ENCODE measurements at regions not wholly inside any gene's neighbourhood (a gene's known extent, or its start where the extent isn't known, plus 50 kb on each side); places are given as distances from the start of the nearest gene placed in this dataset.

- peaks cover 40% of the 10 kb centered on the region for H3K27me3 ChIP-seq (ENCODE audit: low read depth, low read length)
- H3K4me1 ChIP-seq (ENCODE audit: low read length) = peaks cover 24% of the 10 kb centered on the region
- no peaks in the 10 kb centered on the region for H3K79me2 ChIP-seq (ENCODE audit: low read length)
- no peak overlapping the region for H3K4me2 ChIP-seq (ENCODE audit: low read length)
- no peak overlapping the region for H2AFZ ChIP-seq (ENCODE audit: low read depth, low read length)
- no peak for TF ChIP-seq CTCF (IDR thresholded peaks at IDR 0.05; ENCODE audit: low read depth, low read length)
- TF ChIP-seq EZH2phosphoT487 (IDR thresholded peaks at IDR 0.05; ENCODE audit: low read depth) = no peak
- H3K4me3 ChIP-seq (ENCODE audit: low read length) = no peak overlapping the region
- H3K9ac ChIP-seq (ENCODE audit: low read length) = no peak overlapping the region
- H4K20me1 ChIP-seq (ENCODE audit: insufficient read depth, low read length) = 0 out of 2 replicates have a peak, but pooled peaks cover 4% of the 10 kb centered on the region
- H3K27ac ChIP-seq (ENCODE audit: low read length) = no peak overlapping the region
- no peaks in the 10 kb centered on the region for H3K36me3 ChIP-seq (replicated peaks; ENCODE audit: low read depth, low read length)
- H3K9me3 ChIP-seq (ENCODE audit: insufficient read depth, low read length) = no peaks in the 10 kb centered on the region
Measured at GRCh38 chr16:85445064-85445778, 167.9 kb upstream of the GSE1 start.

GRCh38 chr16:85445779-85446222 is 167.3 kb upstream of the GSE1 start:
- H3K36me3 ChIP-seq (replicated peaks; ENCODE audit: low read depth, low read length) = no peaks in the 10 kb centered on the region
- no peak overlapping the region for H3K27ac ChIP-seq (ENCODE audit: low read length)
- H3K9ac ChIP-seq (ENCODE audit: low read length) = no peak overlapping the region
- no peak overlapping the region for H2AFZ ChIP-seq (ENCODE audit: low read depth, low read length)
- 0 out of 2 replicates have a peak, but pooled peaks cover 4% of the 10 kb centered on the region for H4K20me1 ChIP-seq (ENCODE audit: insufficient read depth, low read length)
- H3K9me3 ChIP-seq (ENCODE audit: insufficient read depth, low read length) = no peaks in the 10 kb centered on the region
- H3K27me3 ChIP-seq (ENCODE audit: low read depth, low read length) = peaks cover 40% of the 10 kb centered on the region
- peaks cover 24% of the 10 kb centered on the region for H3K4me1 ChIP-seq (ENCODE audit: low read length)
- H3K4me3 ChIP-seq (ENCODE audit: low read length) = no peak overlapping the region
- H3K4me2 ChIP-seq (ENCODE audit: low read length) = no peak overlapping the region
- TF ChIP-seq EZH2phosphoT487 (IDR thresholded peaks at IDR 0.05; ENCODE audit: low read depth) = no peak
- no peak for TF ChIP-seq CTCF (IDR thresholded peaks at IDR 0.05; ENCODE audit: low read depth, low read length)
- H3K79me2 ChIP-seq (ENCODE audit: low read length) = no peaks in the 10 kb centered on the region

- Histone ChIP-seq H4K20me1 (ENCODE audit: insufficient read depth, low read length) (0 out of 2 replicates have a peak, but pooled peaks cover 4% of the 10 kb centered on the region), H3K27me3 (ENCODE audit: low read depth, low read length) (peaks cover 35% of the 10 kb centered on the region), H3K36me3 (replicated peaks; ENCODE audit: low read depth, low read length) (no peaks in the 10 kb centered on the region), H3K4me3 (ENCODE audit: low read length) (no peak overlapping the region), H2AFZ (ENCODE audit: low read depth, low read length) (no peak overlapping the region), H3K79me2 (ENCODE audit: low read length) (no peaks in the 10 kb centered on the region), H3K27ac (ENCODE audit: low read length) (no peak overlapping the region), H3K4me1 (ENCODE audit: low read length) (peaks cover 24% of the 10 kb centered on the region), H3K9ac (ENCODE audit: low read length) (no peak overlapping the region), H3K9me3 (ENCODE audit: insufficient read depth, low read length) (no peaks in the 10 kb centered on the region), H3K4me2 (ENCODE audit: low read length) (peak overlapping the region; percentile 58)
- TF ChIP-seq CTCF (IDR thresholded peaks at IDR 0.05; ENCODE audit: low read depth, low read length) = peak; percentile 44
- no peak for TF ChIP-seq EZH2phosphoT487 (IDR thresholded peaks at IDR 0.05; ENCODE audit: low read depth)
Measured at GRCh38 chr16:85446951-85447692, 166.0 kb upstream of the GSE1 start.

DNA sequence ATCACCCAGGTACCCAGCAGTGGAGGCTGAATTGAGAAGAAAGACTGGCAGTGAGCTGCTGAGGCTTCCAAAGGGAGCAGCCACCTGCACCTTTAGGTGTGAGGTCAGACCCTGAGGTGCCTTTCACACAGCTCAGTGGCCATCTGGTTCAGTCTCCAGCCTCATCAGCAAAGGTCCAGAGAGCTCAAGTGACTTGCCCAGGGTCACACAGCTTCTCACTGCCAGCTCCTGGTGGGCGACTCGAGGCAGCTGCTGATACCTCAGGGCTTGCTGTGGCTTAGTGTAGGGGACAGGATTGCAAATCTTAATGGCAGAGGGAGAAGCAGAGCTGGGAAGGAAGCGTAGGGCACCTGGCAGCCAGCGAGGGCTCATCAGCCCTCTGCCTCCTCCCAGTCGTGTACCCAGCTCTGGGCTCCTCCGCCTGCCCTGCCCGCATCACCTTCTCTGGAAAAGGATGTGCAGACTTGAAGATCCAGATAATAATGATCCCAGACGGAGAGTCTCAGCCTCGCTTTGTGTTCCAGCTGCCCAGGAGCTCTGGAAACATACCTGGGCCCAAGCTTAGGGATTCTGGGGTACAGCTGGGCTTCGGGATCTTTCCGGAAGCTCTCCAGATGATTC is 165.3 kb upstream of the GSE1 start:
- no peak overlapping the region for H3K9ac ChIP-seq (ENCODE audit: low read length)
- H3K9me3 ChIP-seq (ENCODE audit: insufficient read depth, low read length) = no peaks in the 10 kb centered on the region
- H3K4me1 ChIP-seq (ENCODE audit: low read length) = peaks cover 24% of the 10 kb centered on the region
- no peak overlapping the region for H2AFZ ChIP-seq (ENCODE audit: low read depth, low read length)
- H3K4me2 ChIP-seq (ENCODE audit: low read length) = peak overlapping the region; percentile 58
- H3K4me3 ChIP-seq (ENCODE audit: low read length) = no peak overlapping the region
- no peak overlapping the region for H3K27ac ChIP-seq (ENCODE audit: low read length)
- peaks cover 34% of the 10 kb centered on the region for H3K27me3 ChIP-seq (ENCODE audit: low read depth, low read length)
- TF ChIP-seq CTCF (IDR thresholded peaks at IDR 0.05; ENCODE audit: low read depth, low read length) = no peak
- no peak for TF ChIP-seq EZH2phosphoT487 (IDR thresholded peaks at IDR 0.05; ENCODE audit: low read depth)
- H4K20me1 ChIP-seq (ENCODE audit: insufficient read depth, low read length) = 0 out of 2 replicates have a peak, but pooled peaks cover 4% of the 10 kb centered on the region
- no peaks in the 10 kb centered on the region for H3K79me2 ChIP-seq (ENCODE audit: low read length)
- no peaks in the 10 kb centered on the region for H3K36me3 ChIP-seq (replicated peaks; ENCODE audit: low read depth, low read length)
